H1 (cell line): ENCODE measurements at regions not wholly inside any gene's neighbourhood (a gene's known extent, or its start where the extent isn't known, plus 50 kb on each side); places are given as distances from the start of the nearest gene placed in this dataset.

Experiments used
- CTCF ChIA-PET: fragments of 300-600 bp; sonication (Branson Sonifier 250); formaldehyde crosslinking; loops from one replicate; lab custom pipeline; 2021; ENCODE audit not compliant: partially characterized antibody; lab: Charles Lee
- POLR2A ChIA-PET: fragments of 300-600 bp; sonication (Branson Sonifier 250); formaldehyde crosslinking; loops from one replicate; lab custom pipeline; 2021; ENCODE audit warnings: inconsistent platforms; ENCODE audit not compliant: partially characterized antibody; lab: Charles Lee
- DNase-seq, 2 experiments: peaks; one replicate each; pipeline versions ENCODE4 v3.0.0 to v3.0.0-alpha.2; 2010 to 2022; ENCODE audit warnings: low spot score in 2 of 2, low read depth in 1 of 2, mixed read lengths in 1 of 2
- FAIRE-seq: peaks from 2 replicates; lab custom pipeline; 2011; peaks lifted over from hg19 to GRCh38; lab: Jason Lieb, UNC
- H2AFZ ChIP-seq: 2 replicates; pipeline ENCODE4 v1.8.1; 2012; ENCODE audit warnings: low read length, inconsistent platforms
- H2AK5ac ChIP-seq: 2 replicates; pipeline ENCODE4 v1.6.1; 2013; ENCODE audit warnings: low read depth, low read length
- H2BK120ac ChIP-seq: replicated peaks from 2 replicates; pipeline ENCODE3; 2013; ENCODE audit warnings: low read depth, low read length, inconsistent platforms
- H2BK12ac ChIP-seq: 2 replicates; pipeline ENCODE4 v1.6.1; 2013; ENCODE audit warnings: low read depth, low read length
- H2BK15ac ChIP-seq: 2 replicates; pipeline ENCODE4 v1.6.1; 2013; ENCODE audit warnings: low read length
- H2BK20ac ChIP-seq: 2 replicates; pipeline ENCODE4 v1.6.1; 2013; ENCODE audit warnings: low read length
- H2BK5ac ChIP-seq: 2 replicates; pipeline ENCODE4 v1.6.1; 2013; ENCODE audit warnings: low read depth, low read length
- H3K14ac ChIP-seq: 2 replicates; pipeline ENCODE4 v1.6.1; 2013; ENCODE audit warnings: inconsistent platforms; ENCODE audit not compliant: insufficient read length
- H3K18ac ChIP-seq: 2 replicates; pipeline ENCODE4 v1.6.1; 2013; ENCODE audit warnings: low read length; ENCODE audit errors: extremely low read depth
- H3K23ac ChIP-seq: 2 replicates; pipeline ENCODE4 v1.6.1; 2013; ENCODE audit warnings: inconsistent platforms; ENCODE audit not compliant: insufficient read length
- H3K23me2 ChIP-seq: 2 replicates; pipeline ENCODE4 v1.6.1; 2013; ENCODE audit warnings: low read depth, low read length
- H3K27ac ChIP-seq: 2 replicates; pipeline ENCODE4 v1.6.1; 2011; ENCODE audit warnings: low read depth, low read length, inconsistent platforms
- H3K27me3 ChIP-seq, 4 experiments: replicated peaks in 1 of 4; 1 replicate in 1 of 4; 2 replicates in 3 of 4; pipeline versions ENCODE4 v1.6.1 to v1.8.1; 2011 to 2013; ENCODE audit warnings: low read length in 3 of 4, mild to moderate bottlenecking in 3 of 4, inconsistent platforms in 2 of 4, mixed read lengths in 2 of 4, moderate library complexity in 1 of 4; ENCODE audit not compliant: control insufficient read depth in 3 of 4, insufficient read depth in 3 of 4; ENCODE audit errors: extremely low read depth in 1 of 4
- H3K36me3 ChIP-seq, 4 experiments: 2 replicates each; pipeline versions ENCODE4 v1.6.1 to v1.8.1; 2011 to 2013; ENCODE audit warnings: mild to moderate bottlenecking in 4 of 4, low read length in 3 of 4, moderate library complexity in 2 of 4, control low read depth in 1 of 4, inconsistent platforms in 1 of 4; ENCODE audit not compliant: insufficient read depth in 4 of 4, control insufficient read depth in 2 of 4
- H3K4ac ChIP-seq: replicated peaks from 2 replicates; pipeline ENCODE3; 2013; ENCODE audit warnings: low read length, low read depth, mixed read lengths, inconsistent platforms; ENCODE audit not compliant: insufficient read length
- H3K4me1 ChIP-seq, 4 experiments: replicated peaks in 1 of 4; 1 replicate in 1 of 4; 2 replicates in 3 of 4; pipeline versions ENCODE4 v1.6.1 to v1.8.1; 2011 to 2013; ENCODE audit warnings: low read length in 3 of 4, inconsistent platforms in 2 of 4, mixed read lengths in 1 of 4; ENCODE audit not compliant: insufficient read depth in 4 of 4, control insufficient read depth in 3 of 4
- H3K4me2 ChIP-seq, 2 experiments: 2 replicates each; pipeline versions ENCODE4 v1.6.1 to v1.8.1; 2011 to 2013; ENCODE audit warnings: low read depth in 2 of 2, low read length in 2 of 2, control low read depth in 1 of 2, inconsistent platforms in 1 of 2, mild to moderate bottlenecking in 1 of 2; ENCODE audit not compliant: insufficient read depth in 1 of 2
- H3K4me3 ChIP-seq, 4 experiments: fragments of 200-600, 300-600 bp in 1 of 4; sonication (generic), shearing (Covaris generic), sonication (Bioruptor Twin) in 1 of 4; 2 replicates each; pipeline versions ENCODE4 v1.5.1 to v1.8.1; 2011 to 2016; ENCODE audit warnings: low read length in 4 of 4, low read depth in 3 of 4, control low read depth in 2 of 4, inconsistent platforms in 2 of 4, mild to moderate bottlenecking in 2 of 4, mixed read lengths in 1 of 4, moderate library complexity in 1 of 4; ENCODE audit not compliant: insufficient read depth in 2 of 4; ENCODE audit errors: extremely low read depth in 1 of 4
- H3K56ac ChIP-seq: replicated peaks from 2 replicates; pipeline ENCODE3; 2013; ENCODE audit warnings: low read depth, mild to moderate bottlenecking, mixed read lengths, low read length, inconsistent platforms; ENCODE audit not compliant: insufficient read length
- H3K79me1 ChIP-seq: 2 replicates; pipeline ENCODE4 v1.6.1; 2013; ENCODE audit warnings: low read depth, low read length, control low read depth
- H3K79me2 ChIP-seq, 2 experiments: 2 replicates each; pipeline versions ENCODE4 v1.6.1 to v1.8.1; 2012 to 2013; ENCODE audit warnings: low read length in 2 of 2, mild to moderate bottlenecking in 2 of 2, inconsistent platforms in 1 of 2; ENCODE audit not compliant: insufficient read depth in 2 of 2, control insufficient read depth in 1 of 2
- H3K9ac ChIP-seq, 4 experiments: replicated peaks in 1 of 4; 1 replicate in 1 of 4; 2 replicates in 3 of 4; pipeline versions ENCODE4 v1.6.1 to v1.8.1; 2011 to 2013; ENCODE audit warnings: low read depth in 3 of 4, low read length in 3 of 4, control low read depth in 2 of 4, mild to moderate bottlenecking in 2 of 4, moderate library complexity in 2 of 4, inconsistent platforms in 1 of 4; ENCODE audit errors: extremely low read depth in 1 of 4
- H3K9me3 ChIP-seq, 2 experiments: 2 replicates each; pipeline versions ENCODE4 v1.6.1 to v1.8.1; 2012 to 2013; ENCODE audit warnings: mild to moderate bottlenecking in 2 of 2, moderate library complexity in 2 of 2, control low read depth in 1 of 2, inconsistent platforms in 1 of 2, low read depth in 1 of 2, low read length in 1 of 2, mixed read lengths in 1 of 2; ENCODE audit not compliant: insufficient read depth in 2 of 2
- H4K20me1 ChIP-seq, 2 experiments: replicated peaks in 1 of 2; 2 replicates each; pipeline versions ENCODE3 to v1.8.1; 2011 to 2013; ENCODE audit warnings: inconsistent platforms in 2 of 2, low read length in 2 of 2, mild to moderate bottlenecking in 1 of 2; ENCODE audit not compliant: insufficient read depth in 2 of 2, control insufficient read depth in 1 of 2
- H4K5ac ChIP-seq: 2 replicates; pipeline ENCODE4 v1.6.1; 2013; ENCODE audit warnings: low read length, low read depth, mixed read lengths, inconsistent platforms; ENCODE audit not compliant: insufficient read length
- H4K8ac ChIP-seq: 2 replicates; pipeline ENCODE4 v1.8.0; 2013; ENCODE audit warnings: mild to moderate bottlenecking, moderate library complexity, low read length, inconsistent platforms; ENCODE audit not compliant: insufficient read depth; ENCODE audit errors: extremely low read depth
- H4K91ac ChIP-seq: replicated peaks from 2 replicates; pipeline ENCODE3; 2013; ENCODE audit warnings: low read length, mixed read lengths, inconsistent platforms; ENCODE audit not compliant: insufficient read length
- ATF3 ChIP-seq: IDR thresholded peaks from 2 replicates; pipeline ENCODE4 v1.6.1; 2011; ENCODE audit warnings: low read depth, mild to moderate bottlenecking, low read length; ENCODE audit not compliant: insufficient read depth
- E2F6 ChIP-seq: IDR thresholded peaks from 2 replicates; pipeline ENCODE4 v1.6.1; 2012; ENCODE audit warnings: inconsistent platforms
- GABPA ChIP-seq: IDR thresholded peaks from 2 replicates; pipeline ENCODE4 v1.6.1; 2011; ENCODE audit warnings: mild to moderate bottlenecking, low read length, moderate library complexity, borderline replicate concordance; ENCODE audit not compliant: insufficient read depth
- KDM4A ChIP-seq: IDR thresholded peaks from one replicate; pipeline ENCODE4 v1.7.1; 2012; ENCODE audit warnings: low read depth, mild to moderate bottlenecking, moderate library complexity, low read length, inconsistent platforms; ENCODE audit not compliant: severe bottlenecking
- KDM5A ChIP-seq: fragments of 200-600 bp; IDR thresholded peaks from 2 replicates; pipeline ENCODE4 v1.7.1; 2012; ENCODE audit warnings: mild to moderate bottlenecking, low read length, inconsistent platforms, mixed read lengths
- PHF8 ChIP-seq: fragments of 200-600 bp; sonication (generic); conservative IDR thresholded peaks from 2 replicates; pipeline ENCODE4 v1.7.1; 2012; ENCODE audit warnings: low read depth, mild to moderate bottlenecking, inconsistent platforms, low read length, moderate library complexity
- POLR2A ChIP-seq, 2 experiments: IDR thresholded peaks; 1 replicate in 1 of 2; 2 replicates in 1 of 2; pipeline ENCODE4 v1.6.1; 2011; ENCODE audit warnings: low read depth in 2 of 2, low read length in 2 of 2, mild to moderate bottlenecking in 2 of 2; ENCODE audit errors: control extremely low read depth in 1 of 2
- POU5F1 ChIP-seq: IDR thresholded peaks from 2 replicates; pipeline ENCODE4 v1.6.1; 2011; ENCODE audit warnings: low read depth, mild to moderate bottlenecking, low read length, moderate library complexity
- SP1 ChIP-seq: IDR thresholded peaks from 2 replicates; pipeline ENCODE4 v1.6.1; 2011; ENCODE audit warnings: low read depth, low read length
- SUZ12 ChIP-seq: fragments of 200-600 bp; sonication (generic); IDR thresholded peaks from 2 replicates; pipeline ENCODE4 v1.6.1; 2012; ENCODE audit warnings: mild to moderate bottlenecking, inconsistent platforms, low read length, moderate library complexity, mixed read lengths
- TAF1 ChIP-seq: IDR thresholded peaks from 2 replicates; pipeline ENCODE4 v1.6.1; 2011; ENCODE audit warnings: mild to moderate bottlenecking, low read depth, low read length
- YY1 ChIP-seq: IDR thresholded peaks from 2 replicates; pipeline ENCODE4 v1.6.1; 2011; ENCODE audit warnings: low read depth, mild to moderate bottlenecking, low read length
- WGBS, 2 experiments: shearing (Covaris generic) in 1 of 2; methylation state at CpG; one replicate each; pipeline versions ENCODE4 v1.1.6 to v1.1.7; 2013 to 2015; ENCODE audit warnings: low lambda C conversion rate in 2 of 2, mixed read lengths in 2 of 2, inconsistent platforms in 1 of 2, low coverage in 1 of 2, missing lambda C conversion rate in 1 of 2; ENCODE audit not compliant: insufficient replicate concordance in 2 of 2, insufficient coverage in 1 of 2, insufficient read length in 1 of 2; ENCODE audit errors: extremely low coverage in 1 of 2, missing lambda C conversion rate in 1 of 2; 5-methylcytosine and 5-hydroxymethylcytosine counted together

- no peak overlapping the region for H2BK20ac ChIP-seq
- POLR2A ChIA-PET: no interaction called here
- H3K36me3 ChIP-seq: no peaks in the 10 kb centered on the region
- no peak overlapping the region for H2AFZ ChIP-seq
- DNase-seq: no peak
- H3K4ac ChIP-seq: no peak overlapping the region
- H3K56ac ChIP-seq: no peak overlapping the region
- no peak overlapping the region for H3K4me2 ChIP-seq
- H3K27me3 ChIP-seq: peaks cover 0 to 2% (median under 1%) of the 10 kb centered on the region in 4 experiments; a peak in 2 of 7 replicates
- H3K23ac ChIP-seq: no peak overlapping the region
- H4K8ac ChIP-seq: no peak overlapping the region
- peaks cover 14 to 23% of the 10 kb centered on the region in 2 experiments; a peak in 3 of 4 replicates for H3K9me3 ChIP-seq
- H4K91ac ChIP-seq: no peak overlapping the region
- CTCF ChIA-PET: no interaction called here
- no peaks in the 10 kb centered on the region for H3K4me1 ChIP-seq
- no peaks in the 10 kb centered on the region for H3K79me1 ChIP-seq
- H3K79me2 ChIP-seq: no peaks in the 10 kb centered on the region
- H4K5ac ChIP-seq: no peak overlapping the region
- no peaks in the 10 kb centered on the region for H3K23me2 ChIP-seq
- no peak overlapping the region for H3K27ac ChIP-seq
- H4K20me1 ChIP-seq: no peaks in the 10 kb centered on the region
- H3K4me3 ChIP-seq: no peak overlapping the region
- TF ChIP-seq GABPA (no peak), ATF3 (no peak), POU5F1 (no peak), SUZ12 (no peak), E2F6 (no peak), PHF8 (no peak), YY1 (no peak), KDM5A (no peak), KDM4A (no peak), POLR2A (IDR thresholded peaks at IDR 0.05; ENCODE audit: control extremely low read depth in 1 of 2, low read depth in 2 of 2, low read length in 2 of 2) (no peak), SP1 (no peak), TAF1 (no peak)
- H3K9ac ChIP-seq: no peak overlapping the region
- H2BK5ac ChIP-seq: no peak overlapping the region
- no peak overlapping the region for H3K18ac ChIP-seq
- no peak overlapping the region for H3K14ac ChIP-seq
- no peak overlapping the region for H2BK12ac ChIP-seq
- no peak overlapping the region for H2BK120ac ChIP-seq
- no peak for FAIRE-seq
- H2BK15ac ChIP-seq: no peak overlapping the region
- WGBS, 2 experiments: 89% methylated on average over 3 of the region's 3 CpGs; no CpG with 5 or more reads in 1 of the 2 experiments
- no peak overlapping the region for H2AK5ac ChIP-seq
Measured at GRCh38 chr22:22989856-22990255, 80.5 kb upstream of the GNAZ start.
